Uterus (tissue), 2 donors: ENCODE measurements at regions not wholly inside any gene's neighbourhood (a gene's known extent, or its start where the extent isn't known, plus 50 kb on each side); places are given as distances from the start of the nearest gene placed in this dataset.

ENCODE experiments used
- POLR2A ChIP-seq, 2 donors: fragments of 450-650 bp; IDR thresholded peaks; one replicate each; pipeline ENCODE4 v1.6.1; 2016; ENCODE audit warnings: antibody characterized with exemption in 2 of 2, mild to moderate bottlenecking in 1 of 2, moderate library complexity in 1 of 2
- TF ChIP-seq, protein P1 (sequence below), 4 experiments: fragments of 200-600 bp in 2 of 4; fragments of 450-650 bp in 2 of 4; sonication (generic) in 2 of 4; IDR thresholded peaks; one replicate each; pipeline ENCODE4 v1.5.1; 2016 to 2019; ENCODE audit warnings: antibody characterized with exemption in 4 of 4, mild to moderate bottlenecking in 2 of 4, moderate library complexity in 1 of 4

DNA sequence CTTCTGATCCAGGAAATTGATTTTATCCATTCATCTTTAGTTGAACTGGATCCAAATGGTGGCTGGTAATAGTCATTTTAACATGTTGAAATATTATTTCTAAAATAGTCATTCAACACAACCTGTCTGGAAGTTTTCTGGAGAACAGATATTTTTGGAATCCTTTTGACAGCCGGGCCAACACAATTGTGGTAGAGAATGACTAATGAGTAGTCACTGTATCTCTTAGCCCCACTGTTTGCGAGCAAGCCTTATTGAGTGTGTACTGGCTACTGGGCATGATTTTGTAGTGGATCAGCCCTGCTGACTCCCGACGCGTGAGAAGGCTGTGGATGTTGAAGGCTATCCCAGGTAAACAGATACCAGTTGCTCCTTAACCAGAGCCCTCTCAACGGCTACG is 383.4 kb downstream of the ZNF536 start:
- TF ChIP-seq, protein P1, sequence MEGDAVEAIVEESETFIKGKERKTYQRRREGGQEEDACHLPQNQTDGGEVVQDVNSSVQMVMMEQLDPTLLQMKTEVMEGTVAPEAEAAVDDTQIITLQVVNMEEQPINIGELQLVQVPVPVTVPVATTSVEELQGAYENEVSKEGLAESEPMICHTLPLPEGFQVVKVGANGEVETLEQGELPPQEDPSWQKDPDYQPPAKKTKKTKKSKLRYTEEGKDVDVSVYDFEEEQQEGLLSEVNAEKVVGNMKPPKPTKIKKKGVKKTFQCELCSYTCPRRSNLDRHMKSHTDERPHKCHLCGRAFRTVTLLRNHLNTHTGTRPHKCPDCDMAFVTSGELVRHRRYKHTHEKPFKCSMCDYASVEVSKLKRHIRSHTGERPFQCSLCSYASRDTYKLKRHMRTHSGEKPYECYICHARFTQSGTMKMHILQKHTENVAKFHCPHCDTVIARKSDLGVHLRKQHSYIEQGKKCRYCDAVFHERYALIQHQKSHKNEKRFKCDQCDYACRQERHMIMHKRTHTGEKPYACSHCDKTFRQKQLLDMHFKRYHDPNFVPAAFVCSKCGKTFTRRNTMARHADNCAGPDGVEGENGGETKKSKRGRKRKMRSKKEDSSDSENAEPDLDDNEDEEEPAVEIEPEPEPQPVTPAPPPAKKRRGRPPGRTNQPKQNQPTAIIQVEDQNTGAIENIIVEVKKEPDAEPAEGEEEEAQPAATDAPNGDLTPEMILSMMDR (IDR thresholded peaks at IDR 0.05), result no peak
- no peak for TF ChIP-seq POLR2A (IDR thresholded peaks at IDR 0.05)
